ENCODE measurements at regions not wholly inside any gene's neighbourhood (a gene's known extent, or its start where the extent isn't known, plus 50 kb on each side); places are given as distances from the start of the nearest gene placed in this dataset.
A peak's percentile ranks its signal among the peaks of the same experiment; 100 is the strongest.

- intact Hi-C loops (cut with DNase I), result no loop called here
- WGBS (ENCODE audit: insufficient coverage, low coverage, low lambda C conversion rate, missing lambda C conversion rate), result 65% methylated on average over 10 of the region's 10 CpGs
Measured at GRCh38 chr7:47669178-47669891, 87.4 kb upstream of the TNS3 start.

GRCh38 chr7:47666164-47666862 is 84.4 kb upstream of the TNS3 start:
- no peak overlapping the region for H3K4me3 ChIP-seq
- H3K27ac ChIP-seq, result no peak overlapping the region
- intact Hi-C loops (cut with DNase I), result no loop called here
- no peaks in the 10 kb centered on the region for H3K9me3 ChIP-seq
- ATAC-seq (peak in 2 of 4 donors; percentile 9 to 29), DNase-seq (no peak)
- 77% methylated on average over 9 of the region's 10 CpGs for WGBS (ENCODE audit: insufficient coverage, low coverage, low lambda C conversion rate, missing lambda C conversion rate)
- H3K36me3 ChIP-seq, result no peaks in the 10 kb centered on the region
- TF ChIP-seq POLR2A (IDR thresholded peaks at IDR 0.05) (no peak), CTCF (IDR thresholded peaks at IDR 0.05) (no peak)
- peaks cover 0 to 4% (median 0%) of the 10 kb centered on the region in 4 donors for H3K4me1 ChIP-seq
- H3K27me3 ChIP-seq, result no peaks in the 10 kb centered on the region

More at GRCh38 chr7:47669178-47669891, 87.4 kb upstream of the TNS3 start:
- peak; percentile 63 to 94 (median 86) for ATAC-seq
- Histone ChIP-seq H3K9me3 (no peaks in the 10 kb centered on the region), H3K27me3 (no peaks in the 10 kb centered on the region), H3K36me3 (no peaks in the 10 kb centered on the region), H3K4me3 (no peak overlapping the region), H3K27ac (peak overlapping the region; percentile 21 to 81 (median 48)), H3K4me1 (no peaks in the 10 kb centered on the region)
- no peak for TF ChIP-seq POLR2A (IDR thresholded peaks at IDR 0.05)
- TF ChIP-seq CTCF (IDR thresholded peaks at IDR 0.05), result no peak
- peak; percentile 62 to 72 (median 72) for DNase-seq

GRCh38 chr7:47664650-47665195 is 82.8 kb upstream of the TNS3 start:
- no peak for ATAC-seq
- intact Hi-C loops (cut with DNase I), result no loop called here
- H3K36me3 ChIP-seq, result no peaks in the 10 kb centered on the region
- no peak for TF ChIP-seq CTCF (IDR thresholded peaks at IDR 0.05)
- TF ChIP-seq POLR2A (IDR thresholded peaks at IDR 0.05), result no peak
- H3K27ac ChIP-seq, result no peak overlapping the region
- H3K27me3 ChIP-seq, result no peaks in the 10 kb centered on the region
- no peak overlapping the region for H3K4me3 ChIP-seq
- peaks cover 0 to 4% (median 0%) of the 10 kb centered on the region in 4 donors for H3K4me1 ChIP-seq
- no peak for DNase-seq
- WGBS (ENCODE audit: insufficient coverage, low coverage, low lambda C conversion rate, missing lambda C conversion rate), result 73% methylated on average over 3 of the region's 7 CpGs
- H3K9me3 ChIP-seq, result no peaks in the 10 kb centered on the region

GRCh38 chr7:47663851-47664250 is 81.9 kb upstream of the TNS3 start:
- intact Hi-C loops (cut with DNase I), result no loop called here
- Histone ChIP-seq H3K4me1 (peaks cover 0 to 4% (median 0%) of the 10 kb centered on the region in 4 donors), H3K27me3 (no peaks in the 10 kb centered on the region), H3K9me3 (no peaks in the 10 kb centered on the region), H3K36me3 (no peaks in the 10 kb centered on the region), H3K27ac (no peak overlapping the region), H3K4me3 (no peak overlapping the region)
- DNase-seq (no peak), ATAC-seq (peak in 1 of 4 donors; percentile 27)
- TF ChIP-seq POLR2A (IDR thresholded peaks at IDR 0.05), result no peak
- no peak for TF ChIP-seq CTCF (IDR thresholded peaks at IDR 0.05)
- 89% methylated on average over 1 of the region's 1 CpG for WGBS (ENCODE audit: insufficient coverage, low coverage, low lambda C conversion rate, missing lambda C conversion rate)
